H1 (cell line): ENCODE measurements at regions not wholly inside any gene's neighbourhood (a gene's known extent, or its start where the extent isn't known, plus 50 kb on each side); places are given as distances from the start of the nearest gene placed in this dataset.

Experiments
- CHD2 ChIP-seq: IDR thresholded peaks from 2 replicates; pipeline ENCODE4 v1.6.1; 2012; ENCODE audit warnings: low read length, improper control_type of control experiment
- CTCF ChIP-seq, 3 experiments: IDR thresholded peaks; 1 replicate in 2 of 3; 2 replicates in 1 of 3; pipeline versions ENCODE4 v1.5.1 to v1.6.1; 2011; ENCODE audit warnings: low read length in 3 of 3, mild to moderate bottlenecking in 3 of 3, inconsistent platforms in 2 of 3, low read depth in 1 of 3, moderate library complexity in 1 of 3; ENCODE audit not compliant: insufficient read depth in 1 of 3; ENCODE audit errors: control extremely low read depth in 1 of 3
- POLR2A ChIP-seq, 2 experiments: IDR thresholded peaks; 1 replicate in 1 of 2; 2 replicates in 1 of 2; pipeline ENCODE4 v1.6.1; 2011; ENCODE audit warnings: low read depth in 2 of 2, low read length in 2 of 2, mild to moderate bottlenecking in 2 of 2; ENCODE audit errors: control extremely low read depth in 1 of 2
- SIN3A ChIP-seq, 2 experiments: IDR thresholded peaks in 1 of 2; conservative IDR thresholded peaks in 1 of 2; 2 replicates each; pipeline ENCODE4 v1.6.1; 2011 to 2012; ENCODE audit warnings: low read length in 2 of 2, improper control_type of control experiment in 1 of 2, low read depth in 1 of 2, mild to moderate bottlenecking in 1 of 2
- TAF1 ChIP-seq: IDR thresholded peaks from 2 replicates; pipeline ENCODE4 v1.6.1; 2011; ENCODE audit warnings: mild to moderate bottlenecking, low read depth, low read length

DNA sequence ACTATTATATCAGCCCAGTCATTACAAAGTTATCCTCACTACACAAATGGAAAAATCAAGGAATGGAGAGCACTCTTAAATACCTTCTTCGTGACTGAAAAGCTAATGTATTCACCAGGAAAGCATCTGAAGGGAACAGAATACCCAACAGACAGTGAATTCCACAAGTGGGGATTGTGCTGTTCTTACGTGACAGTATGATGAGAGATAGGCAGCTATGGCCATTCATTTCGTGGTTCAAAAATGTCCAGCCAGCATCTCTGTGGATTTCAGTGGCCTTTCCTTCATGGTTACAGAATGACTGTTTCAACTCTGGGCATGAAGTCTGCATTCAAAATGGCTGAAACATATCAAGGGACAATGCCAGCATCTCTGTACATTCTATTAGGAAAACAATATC, 323.8 kb downstream of the PRELID2 start:
- TF ChIP-seq CTCF (IDR thresholded peaks at IDR 0.05; ENCODE audit: control extremely low read depth in 1 of 3, insufficient read depth in 1 of 3, low read depth in 1 of 3, low read length in 3 of 3), result no peak
- TF ChIP-seq SIN3A (conservative IDR thresholded peaks at IDR 0.05 in 1 of 2, IDR thresholded peaks at IDR 0.05 in 1 of 2; ENCODE audit: low read depth in 1 of 2, low read length in 2 of 2), result no peak
- TF ChIP-seq POLR2A (IDR thresholded peaks at IDR 0.05; ENCODE audit: control extremely low read depth in 1 of 2, low read depth in 2 of 2, low read length in 2 of 2), result no peak
- no peak for TF ChIP-seq CHD2
- no peak for TF ChIP-seq TAF1
